MCF 10A (cell line): ENCODE measurements at regions not wholly inside any gene's neighbourhood (a gene's known extent, or its start where the extent isn't known, plus 50 kb on each side); places are given as distances from the start of the nearest gene placed in this dataset.
A peak's percentile ranks its signal among the peaks of the same experiment; 100 is the strongest.

Experiments used
- BruUV-seq: library from RNA; stranded (reverse); fragments of 400-500 nt; replicated peaks from 2 replicates; lab custom pipeline; 2021; lab: Mats Ljungman, UMichigan
- CTCF ChIA-PET: fragments of 300-600 bp; sonication (Branson Sonifier 250); formaldehyde crosslinking; extraction: SDS; loops from one replicate; lab custom pipeline; 2021; ENCODE audit warnings: antibody characterized with exemption, inconsistent platforms; lab: Yijun Ruan, JAX
- POLR2A ChIA-PET: fragments of 300-600, 350-650 bp; sonication (Branson Sonifier 250); formaldehyde crosslinking; extraction: SDS; loops from one replicate; lab custom pipeline; 2020; ENCODE audit warnings: antibody characterized with exemption, inconsistent platforms; lab: Yijun Ruan, JAX
- DNase-seq: peaks from one replicate; pipeline ENCODE4 v3.0.0-alpha.2; 2018; ENCODE audit not compliant: unreplicated experiment
- H3K27ac Mint-ChIP-seq: one replicate; pipeline ENCODE4 v1.8.0; 2022; ENCODE audit warnings: mild to moderate bottlenecking, low read depth, mixed read lengths; ENCODE audit not compliant: unreplicated experiment
- H3K27me3 Mint-ChIP-seq: one replicate; pipeline ENCODE4 v1.8.0; 2022; ENCODE audit warnings: mixed read lengths; ENCODE audit not compliant: insufficient read depth, unreplicated experiment
- H3K36me3 Mint-ChIP-seq: one replicate; pipeline ENCODE4 v1.8.0; 2022; ENCODE audit warnings: mild to moderate bottlenecking, moderate library complexity, mixed read lengths; ENCODE audit not compliant: insufficient read depth, unreplicated experiment
- H3K4me1 Mint-ChIP-seq: one replicate; pipeline ENCODE4 v1.8.0; 2022; ENCODE audit warnings: mixed read lengths; ENCODE audit not compliant: insufficient read depth, unreplicated experiment
- H3K4me3 Mint-ChIP-seq: one replicate; pipeline ENCODE4 v1.8.0; 2022; ENCODE audit warnings: mild to moderate bottlenecking, moderate library complexity, mixed read lengths; ENCODE audit not compliant: unreplicated experiment
- H3K9me3 Mint-ChIP-seq: one replicate; pipeline ENCODE4 v1.8.0; 2022; ENCODE audit warnings: mixed read lengths; ENCODE audit not compliant: unreplicated experiment
- intact Hi-C: fragments of 100-400 bp; cut with micrococcal nuclease; formaldehyde crosslinking; loops from 2 replicates; pipeline ENCODE4 v1.14.1; 2022
- TF ChIP-seq, protein P1 (sequence below): fragments of 200-600 bp; IDR thresholded peaks from one replicate; pipeline ENCODE4 v1.8.0; 2022; ENCODE audit warnings: antibody characterized with exemption, mild to moderate bottlenecking; ENCODE audit not compliant: unreplicated experiment

DNA sequence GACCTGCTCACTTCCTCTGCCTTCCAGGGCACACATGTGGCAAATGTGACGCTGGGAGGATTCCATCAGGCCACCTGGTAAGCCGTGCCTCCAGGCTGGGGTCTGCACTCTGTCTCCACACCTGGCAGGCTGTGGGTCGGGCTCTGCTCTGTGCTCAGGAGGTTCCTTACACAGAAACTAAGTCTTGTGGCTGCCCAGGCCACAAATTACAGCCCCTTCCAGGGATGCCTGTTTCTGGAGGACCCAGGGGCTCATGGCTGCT lies 58.2 kb downstream of the RMI2 start:
- no TSS peak for BruUV-seq
- no peak overlapping the region for H3K27ac Mint-ChIP-seq
- DNase-seq = no peak
- POLR2A ChIA-PET = no interaction called here
- H3K4me3 Mint-ChIP-seq = no peak overlapping the region
- H3K27me3 Mint-ChIP-seq = peaks cover 11% of the 10 kb centered on the region
- CTCF ChIA-PET = interaction anchor here (0.7 to 7.7 kb wide), 5 partner anchors 132 to 441 kb away, joined by 3 to 123 read pairs (median 4); no protein-coding TSS in a partner anchor
- intact Hi-C loops = no loop called here
- TF ChIP-seq, protein P1, sequence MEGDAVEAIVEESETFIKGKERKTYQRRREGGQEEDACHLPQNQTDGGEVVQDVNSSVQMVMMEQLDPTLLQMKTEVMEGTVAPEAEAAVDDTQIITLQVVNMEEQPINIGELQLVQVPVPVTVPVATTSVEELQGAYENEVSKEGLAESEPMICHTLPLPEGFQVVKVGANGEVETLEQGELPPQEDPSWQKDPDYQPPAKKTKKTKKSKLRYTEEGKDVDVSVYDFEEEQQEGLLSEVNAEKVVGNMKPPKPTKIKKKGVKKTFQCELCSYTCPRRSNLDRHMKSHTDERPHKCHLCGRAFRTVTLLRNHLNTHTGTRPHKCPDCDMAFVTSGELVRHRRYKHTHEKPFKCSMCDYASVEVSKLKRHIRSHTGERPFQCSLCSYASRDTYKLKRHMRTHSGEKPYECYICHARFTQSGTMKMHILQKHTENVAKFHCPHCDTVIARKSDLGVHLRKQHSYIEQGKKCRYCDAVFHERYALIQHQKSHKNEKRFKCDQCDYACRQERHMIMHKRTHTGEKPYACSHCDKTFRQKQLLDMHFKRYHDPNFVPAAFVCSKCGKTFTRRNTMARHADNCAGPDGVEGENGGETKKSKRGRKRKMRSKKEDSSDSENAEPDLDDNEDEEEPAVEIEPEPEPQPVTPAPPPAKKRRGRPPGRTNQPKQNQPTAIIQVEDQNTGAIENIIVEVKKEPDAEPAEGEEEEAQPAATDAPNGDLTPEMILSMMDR = no peak
- H3K36me3 Mint-ChIP-seq = no peaks in the 10 kb centered on the region
- no peaks in the 10 kb centered on the region for H3K9me3 Mint-ChIP-seq
- no peaks in the 10 kb centered on the region for H3K4me1 Mint-ChIP-seq

DNA sequence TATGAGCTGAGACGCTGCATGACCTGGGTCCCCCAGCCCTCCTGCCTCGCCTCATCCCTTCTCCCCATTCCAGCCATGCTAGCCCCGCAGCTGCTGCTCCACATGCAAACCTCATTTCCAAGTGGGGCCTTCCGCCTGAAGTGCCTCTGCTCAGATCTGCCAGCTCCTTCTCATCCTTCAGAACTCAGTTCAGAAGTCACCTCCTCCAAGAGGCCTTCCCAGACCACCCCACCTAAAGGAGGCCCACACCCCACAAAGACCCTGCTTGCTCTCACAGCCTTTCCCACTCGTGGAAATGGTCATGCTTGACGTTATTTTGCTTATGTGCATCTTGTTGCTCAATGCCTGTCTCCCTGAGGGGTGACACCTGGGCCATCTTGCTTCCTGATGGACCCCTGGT lies 58.7 kb downstream of the RMI2 start:
- Mint-ChIP-seq H3K4me1 (no peaks in the 10 kb centered on the region), H3K9me3 (no peaks in the 10 kb centered on the region), H3K4me3 (no peak overlapping the region), H3K27me3 (peaks cover 11% of the 10 kb centered on the region), H3K27ac (no peak overlapping the region), H3K36me3 (no peaks in the 10 kb centered on the region)
- ChIA-PET POLR2A (no interaction called here), CTCF (interaction anchor here (0.7 to 7.7 kb wide), 6 partner anchors 7 to 442 kb away, joined by 3 to 123 read pairs (median 37); no protein-coding TSS in a partner anchor)
- TF ChIP-seq, protein P1 = no peak
- no TSS peak for BruUV-seq
- DNase-seq = no peak
- intact Hi-C loops = no loop called here

DNA sequence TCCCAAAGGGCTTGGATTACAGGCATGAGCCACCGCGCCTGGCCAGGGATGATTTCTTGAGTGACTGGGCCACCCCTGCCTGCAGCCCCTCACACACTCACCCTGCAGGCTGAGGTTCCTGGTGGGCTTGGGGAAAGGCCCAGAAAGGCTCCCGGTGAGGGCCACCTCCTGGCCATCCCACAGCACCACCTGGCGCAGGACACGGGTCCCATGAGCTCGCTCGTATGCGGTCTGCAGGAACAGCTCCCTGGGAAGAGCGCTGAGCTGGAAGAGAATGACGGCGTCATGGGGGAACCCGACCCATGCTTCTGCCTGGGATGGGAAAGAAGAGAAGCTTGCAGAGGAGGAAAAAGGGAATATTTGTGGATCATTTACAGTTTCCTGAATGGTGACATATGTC lies 59.3 kb downstream of the RMI2 start:
- Mint-ChIP-seq H3K4me3 (no peak overlapping the region), H3K27ac (no peak overlapping the region), H3K9me3 (no peaks in the 10 kb centered on the region), H3K36me3 (no peaks in the 10 kb centered on the region), H3K4me1 (no peaks in the 10 kb centered on the region), H3K27me3 (peaks cover 11% of the 10 kb centered on the region)
- ChIA-PET POLR2A (interaction anchor here (0.7 kb wide), 1 partner anchor 93 kb away, joined by 3 read pairs; no protein-coding TSS in a partner anchor), CTCF (interaction anchor here (0.6 to 7.7 kb wide), 14 partner anchors 8 to 663 kb away, joined by 3 to 123 read pairs (median 6); no protein-coding TSS in a partner anchor)
- no peak for DNase-seq
- TF ChIP-seq, protein P1 = no peak
- intact Hi-C loops = loop anchor here (5.0 kb wide), 3 partner anchors 128 to 663 kb away; no protein-coding TSS in a partner anchor
- BruUV-seq = no TSS peak

DNA sequence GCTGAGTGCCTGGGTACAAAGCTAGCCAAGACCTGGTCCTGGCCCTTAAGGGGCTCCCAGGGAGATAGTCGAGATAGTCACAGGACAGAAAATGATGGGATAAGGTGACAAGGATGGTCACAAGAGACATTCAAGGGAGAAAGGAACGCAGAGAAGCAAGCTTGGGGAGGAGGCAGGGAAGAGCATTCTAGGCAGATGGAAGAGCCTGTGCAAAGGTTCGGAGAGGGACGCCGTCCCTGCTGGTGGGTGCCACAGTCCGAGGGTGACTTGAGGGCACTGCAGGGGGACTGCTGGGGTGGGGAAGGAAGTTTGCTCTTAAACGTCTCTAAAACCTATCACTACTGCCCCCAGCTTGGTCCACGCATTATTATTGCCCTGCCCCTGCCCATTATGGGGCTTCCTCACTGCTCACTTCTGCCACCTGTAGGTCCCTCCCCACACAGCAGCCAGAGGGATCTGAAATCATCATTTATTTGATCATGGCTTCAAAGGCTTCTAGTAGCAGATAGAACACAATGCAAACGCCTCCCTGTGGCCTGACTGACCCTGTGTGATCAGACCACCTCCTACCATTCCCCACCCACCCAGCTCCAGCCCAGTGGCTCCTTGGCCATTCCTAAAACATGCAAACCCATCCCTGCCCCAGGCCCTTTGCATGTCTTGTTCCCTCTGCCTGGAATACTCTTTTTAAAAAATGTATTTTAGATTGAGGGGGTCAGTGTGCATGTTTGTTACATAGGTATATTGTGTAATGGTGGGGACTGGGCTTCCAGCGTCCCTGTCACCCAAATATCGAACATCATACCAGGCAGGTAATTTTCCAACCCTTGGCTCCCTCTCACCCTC lies 60.3 kb downstream of the RMI2 start:
- BruUV-seq = no TSS peak
- Mint-ChIP-seq H3K36me3 (no peaks in the 10 kb centered on the region), H3K27me3 (peaks cover 11% of the 10 kb centered on the region), H3K4me3 (no peak overlapping the region), H3K27ac (no peak overlapping the region), H3K4me1 (no peaks in the 10 kb centered on the region), H3K9me3 (no peaks in the 10 kb centered on the region)
- ChIA-PET CTCF (interaction anchor here (0.6 to 7.7 kb wide), 29 partner anchors 9 to 662 kb away, joined by 3 to 123 read pairs (median 7); no protein-coding TSS in a partner anchor), POLR2A (interaction anchor here (0.9 to 1.1 kb wide), 2 partner anchors 235 to 238 kb away, joined by 3 to 4 read pairs; no protein-coding TSS in a partner anchor)
- TF ChIP-seq, protein P1 = peak; percentile 41
- intact Hi-C loops = loop anchor here (5.0 kb wide), 3 partner anchors 127 to 662 kb away; no protein-coding TSS in a partner anchor
- DNase-seq = peak; percentile 51
